GM23338 (cell line): ENCODE measurements at regions not wholly inside any gene's neighbourhood (a gene's known extent, or its start where the extent isn't known, plus 50 kb on each side); places are given as distances from the start of the nearest gene placed in this dataset.

ENCODE experiments used
- ATAC-seq: fragments of 200-7000 bp; cut with Tn5 transposase; 3 replicates; pipeline ENCODE4 v1.9.1; 2020
- DNase-seq: peaks from one replicate; pipeline ENCODE4 v3.0.0-alpha.2; 2015; ENCODE audit warnings: low spot score
- H2AFZ ChIP-seq: fragments of 200-600 bp; sonication (generic); 2 replicates; pipeline ENCODE4 v1.8.0; 2016; ENCODE audit warnings: antibody characterized with exemption, mild to moderate bottlenecking, moderate library complexity
- H3F3A ChIP-seq: fragments of 200-600 bp; sonication (generic); replicated peaks from 2 replicates; pipeline ENCODE4 v1.8.0; 2017; ENCODE audit warnings: antibody characterized with exemption, mixed run types, low read depth
- H3K27ac ChIP-seq: fragments of 200-600 bp; sonication (generic); 2 replicates; pipeline ENCODE4 v1.6.1; 2016; ENCODE audit warnings: low read depth
- H3K27me3 ChIP-seq: fragments of 200-600 bp; sonication (generic); 2 replicates; pipeline ENCODE4 v1.8.0; 2016; ENCODE audit warnings: mild to moderate bottlenecking, mixed run types, moderate library complexity; ENCODE audit not compliant: insufficient read depth
- H3K36me3 ChIP-seq: fragments of 200-600 bp; sonication (generic); 2 replicates; pipeline ENCODE4 v1.8.0; 2016; ENCODE audit warnings: mild to moderate bottlenecking; ENCODE audit not compliant: insufficient read depth
- H3K4me1 ChIP-seq: fragments of 200-600 bp; sonication (generic); 2 replicates; pipeline ENCODE4 v1.8.0; 2016; ENCODE audit warnings: mild to moderate bottlenecking, moderate library complexity; ENCODE audit not compliant: insufficient read depth
- H3K4me2 ChIP-seq: fragments of 200-600 bp; sonication (generic); 2 replicates; pipeline ENCODE4 v1.7.1; 2017; ENCODE audit warnings: mixed run types
- H3K4me3 ChIP-seq: fragments of 200-600 bp; sonication (generic); 2 replicates; pipeline ENCODE4 v1.6.1; 2016; ENCODE audit warnings: mixed run types
- H3K79me2 ChIP-seq: fragments of 200-600 bp; sonication (generic); replicated peaks from 2 replicates; pipeline ENCODE4 v1.8.0; 2017; ENCODE audit warnings: mild to moderate bottlenecking; ENCODE audit not compliant: insufficient read depth
- H3K9me2 ChIP-seq: fragments of 200-600 bp; sonication (generic); 2 replicates; pipeline ENCODE4 v1.8.0; 2017; ENCODE audit not compliant: insufficient read depth
- H4K20me1 ChIP-seq: fragments of 200-600 bp; sonication (generic); replicated peaks from 2 replicates; pipeline ENCODE4 v1.8.0; 2017; ENCODE audit warnings: mild to moderate bottlenecking; ENCODE audit not compliant: insufficient read depth
- H3K27ac Mint-ChIP-seq: 2 replicates; pipeline ENCODE4 v1.8.0; 2020; ENCODE audit warnings: inconsistent platforms, mild to moderate bottlenecking, moderate library complexity, mixed read lengths
- H3K27me3 Mint-ChIP-seq: 3 replicates; pipeline ENCODE4 v1.8.0; 2022; ENCODE audit warnings: low read depth, mild to moderate bottlenecking, moderate library complexity, mixed read lengths, inconsistent platforms; ENCODE audit not compliant: insufficient read depth, poor library complexity
- H3K36me3 Mint-ChIP-seq: 3 replicates; pipeline ENCODE4 v1.8.0; 2021; ENCODE audit warnings: low read depth, mild to moderate bottlenecking, inconsistent platforms, moderate library complexity, mixed read lengths
- H3K4me1 Mint-ChIP-seq: 3 replicates; pipeline ENCODE4 v1.8.0; 2020; ENCODE audit warnings: mild to moderate bottlenecking, inconsistent platforms, mixed read lengths
- H3K4me3 Mint-ChIP-seq: 3 replicates; pipeline ENCODE4 v1.8.0; 2021; ENCODE audit warnings: moderate library complexity, mild to moderate bottlenecking, inconsistent platforms, mixed read lengths
- H3K9me3 Mint-ChIP-seq: 3 replicates; pipeline ENCODE4 v1.8.0; 2020; ENCODE audit warnings: moderate library complexity, mild to moderate bottlenecking, inconsistent platforms, mixed read lengths
- CREB1 ChIP-seq: fragments of 250-450 bp; sonication (Bioruptor Pico); IDR thresholded peaks from 2 replicates; pipeline ENCODE4 v1.5.0; 2020; ENCODE audit warnings: low read depth, mild to moderate bottlenecking, moderate library complexity
- ETS1 ChIP-seq: IDR thresholded peaks from 2 replicates; pipeline ENCODE4 v1.6.1; 2016; ENCODE audit warnings: antibody characterized with exemption
- EZH2 ChIP-seq: fragments of 200-600 bp; sonication (generic); IDR thresholded peaks from one replicate; pipeline ENCODE4 v1.8.0; 2017; ENCODE audit warnings: antibody characterized with exemption, mild to moderate bottlenecking, low read depth; ENCODE audit not compliant: unreplicated experiment
- JUNB ChIP-seq: IDR thresholded peaks from one replicate; pipeline ENCODE4 v1.6.1; 2016; ENCODE audit warnings: antibody characterized with exemption; ENCODE audit not compliant: unreplicated experiment
- NANOG ChIP-seq: IDR thresholded peaks from 2 replicates; pipeline ENCODE4 v1.6.1; 2016; ENCODE audit warnings: antibody characterized with exemption, borderline replicate concordance
- REST ChIP-seq: IDR thresholded peaks from one replicate; pipeline ENCODE4 v1.6.1; 2018; ENCODE audit warnings: antibody characterized with exemption; ENCODE audit not compliant: unreplicated experiment
- STAT1 ChIP-seq: IDR thresholded peaks from one replicate; pipeline ENCODE4 v1.6.1; 2016; ENCODE audit warnings: antibody characterized with exemption; ENCODE audit not compliant: unreplicated experiment
- ZNF114 ChIP-seq: fragments of 250-450 bp; sonication (Bioruptor Pico); IDR thresholded peaks from 2 replicates; pipeline ENCODE4 v1.5.0; 2020; ENCODE audit warnings: mild to moderate bottlenecking, moderate library complexity
- ZNF462 ChIP-seq: fragments of 250-450 bp; sonication (Bioruptor Pico); IDR thresholded peaks from 2 replicates; pipeline ENCODE4 v1.5.0; 2020; ENCODE audit warnings: mild to moderate bottlenecking, moderate library complexity

GRCh38 chr4:79495447-79495846, 87.4 kb upstream of the GK2 start:
- H3K79me2 ChIP-seq: no peaks in the 10 kb centered on the region
- H3K27me3 ChIP-seq: no peaks in the 10 kb centered on the region
- peaks cover 6% of the 10 kb centered on the region; the same call in 1 of the 2 replicates for H3K4me1 ChIP-seq
- no peaks in the 10 kb centered on the region for H4K20me1 ChIP-seq
- H3K9me2 ChIP-seq: 0 out of 2 replicates have a peak, but pooled peaks cover 6% of the 10 kb centered on the region
- no peak for ATAC-seq
- DNase-seq: no peak
- no peaks in the 10 kb centered on the region for H3K27me3 Mint-ChIP-seq
- no peak overlapping the region for H3K27ac ChIP-seq
- H3K4me2 ChIP-seq: no peak overlapping the region
- no peak overlapping the region for H3K4me3 Mint-ChIP-seq
- TF ChIP-seq JUNB (no peak), REST (no peak), NANOG (no peak), EZH2 (no peak), CREB1 (no peak), ETS1 (no peak), ZNF114 (CRISPR knock-in tag) (no peak), STAT1 (no peak)
- H3K9me3 Mint-ChIP-seq: no peaks in the 10 kb centered on the region
- no peaks in the 10 kb centered on the region for H3K36me3 Mint-ChIP-seq
- no peak overlapping the region for H3K4me3 ChIP-seq
- peak overlapping the region; percentile 80; the same call in 1 of the 2 replicates for H2AFZ ChIP-seq
- H3K27ac Mint-ChIP-seq: no peak overlapping the region
- H3F3A ChIP-seq: no peaks in the 10 kb centered on the region
- H3K4me1 Mint-ChIP-seq: peaks cover 4% of the 10 kb centered on the region; the same call in 2 of the 3 replicates
- no peaks in the 10 kb centered on the region for H3K36me3 ChIP-seq

GRCh38 chr4:79492148-79492547, 84.1 kb upstream of the GK2 start:
- H3K4me1 ChIP-seq: no peaks in the 10 kb centered on the region
- ATAC-seq (no peak), DNase-seq (no peak)
- H3K27ac ChIP-seq: no peak overlapping the region
- no peak overlapping the region for H3K4me3 Mint-ChIP-seq
- TF ChIP-seq ZNF462 (CRISPR knock-in tag): no peak
- H3K27me3 ChIP-seq: no peaks in the 10 kb centered on the region
- no peaks in the 10 kb centered on the region for H3K79me2 ChIP-seq
- no peaks in the 10 kb centered on the region for H3K36me3 Mint-ChIP-seq
- no peak overlapping the region for H3K4me3 ChIP-seq
- 0 out of 2 replicates have a peak, but pooled peaks cover 10% of the 10 kb centered on the region for H3K9me2 ChIP-seq
- no peaks in the 10 kb centered on the region for H3K36me3 ChIP-seq
- H3K27ac Mint-ChIP-seq: no peak overlapping the region
- H3K27me3 Mint-ChIP-seq: no peaks in the 10 kb centered on the region
- H3K9me3 Mint-ChIP-seq: no peaks in the 10 kb centered on the region
- H3K4me2 ChIP-seq: no peak overlapping the region
- H3K4me1 Mint-ChIP-seq: no peaks in the 10 kb centered on the region; the same call in 1 of the 3 replicates
- peak overlapping the region; percentile 19; the same call in 1 of the 2 replicates for H2AFZ ChIP-seq
- H4K20me1 ChIP-seq: no peaks in the 10 kb centered on the region
- no peaks in the 10 kb centered on the region for H3F3A ChIP-seq
